Endothelial cell of umbilical vein (primary cell): ENCODE measurements at regions not wholly inside any gene's neighbourhood (a gene's known extent, or its start where the extent isn't known, plus 50 kb on each side); places are given as distances from the start of the nearest gene placed in this dataset.

Source experiments
- EZH2 ChIP-seq: IDR thresholded peaks from 2 replicates; pipeline ENCODE4 v1.6.1; 2012; ENCODE audit warnings: borderline replicate concordance, low read depth, mild to moderate bottlenecking, moderate library complexity, low read length, inconsistent platforms; ENCODE audit not compliant: severe bottlenecking
- FOS ChIP-seq: IDR thresholded peaks from 2 replicates; pipeline ENCODE4 v1.6.1; 2011; ENCODE audit warnings: mild to moderate bottlenecking, low read length, moderate library complexity, borderline replicate concordance; ENCODE audit not compliant: insufficient read depth
- MYC ChIP-seq: IDR thresholded peaks from one replicate; pipeline ENCODE4 v1.6.1; 2011; ENCODE audit warnings: mild to moderate bottlenecking, low read depth, low read length
- POLR2A ChIP-seq: IDR thresholded peaks from 2 replicates; pipeline ENCODE4 v1.6.1; 2012; ENCODE audit warnings: low read depth, mild to moderate bottlenecking, control low read depth, low read length
- POLR2AphosphoS5 ChIP-seq: IDR thresholded peaks from 2 replicates; pipeline ENCODE4 v1.6.1; 2012; ENCODE audit warnings: low read depth, mild to moderate bottlenecking, control low read depth, low read length, moderate library complexity; ENCODE audit not compliant: insufficient read depth
- TF ChIP-seq, protein P1 (sequence below), 2 donors: IDR thresholded peaks; 1 replicate in 1 of 2; 2 replicates in 1 of 2; pipeline ENCODE4 v1.5.1; 2011; ENCODE audit warnings: low read length in 2 of 2, mild to moderate bottlenecking in 2 of 2, moderate library complexity in 2 of 2, control low read depth in 1 of 2, inconsistent platforms in 1 of 2, low read depth in 1 of 2; ENCODE audit not compliant: insufficient read depth in 1 of 2; ENCODE audit errors: extremely low read depth in 1 of 2
- TF ChIP-seq, protein P2 (sequence below): IDR thresholded peaks from 2 replicates; pipeline ENCODE4 v1.6.1; 2011; ENCODE audit not compliant: insufficient read depth, insufficient read length

DNA sequence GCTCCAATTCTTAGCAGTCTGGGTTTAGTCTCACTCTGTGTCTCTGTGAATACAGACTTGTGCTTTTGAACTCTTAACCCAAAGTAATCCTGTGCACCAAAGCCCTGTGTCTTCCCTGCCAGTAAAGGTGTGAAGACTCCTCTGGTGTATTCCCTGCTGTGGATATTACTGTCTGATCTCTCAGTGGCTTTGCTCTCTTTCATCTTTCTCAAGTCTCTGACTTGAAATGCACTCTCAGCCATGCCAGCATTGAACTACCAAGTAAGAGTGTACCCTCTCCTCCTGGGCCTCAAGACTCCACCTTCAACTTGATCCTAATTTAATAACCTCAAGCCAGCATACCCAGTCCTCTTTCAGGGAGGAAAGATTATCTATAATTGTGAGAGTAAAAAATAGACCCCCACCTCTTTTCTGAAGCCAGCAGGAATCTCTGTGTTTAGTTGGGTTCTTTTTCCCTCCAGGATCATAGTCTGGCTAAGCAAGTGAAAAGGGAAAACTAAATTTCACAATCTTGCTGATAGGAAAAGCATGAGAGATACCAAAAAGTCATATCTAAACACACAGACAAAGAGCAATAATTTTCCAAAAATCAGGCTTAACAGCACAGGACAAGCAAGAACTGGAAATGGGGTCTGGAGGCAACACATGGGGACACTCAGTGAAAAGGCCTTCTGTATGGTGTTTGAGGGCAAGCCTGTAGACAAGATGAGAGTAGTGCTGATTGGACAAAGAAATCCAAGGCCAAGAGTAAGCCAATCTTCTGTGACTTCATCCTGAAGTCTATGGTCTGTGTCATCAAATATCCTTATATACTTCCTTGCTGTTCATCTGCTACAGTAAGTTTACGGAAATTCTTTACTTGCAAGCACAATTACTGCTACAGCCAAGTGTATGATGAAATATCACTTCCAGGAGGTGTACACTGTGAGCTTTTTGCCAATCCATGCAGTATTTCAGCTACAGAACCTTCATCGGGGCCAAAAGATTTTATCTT is 296.1 kb upstream of the TGFBR2 start:
- TF ChIP-seq POLR2A (no peak), MYC (no peak), EZH2 (no peak), FOS (no peak), POLR2AphosphoS5 (no peak)
- TF ChIP-seq, protein P1, sequence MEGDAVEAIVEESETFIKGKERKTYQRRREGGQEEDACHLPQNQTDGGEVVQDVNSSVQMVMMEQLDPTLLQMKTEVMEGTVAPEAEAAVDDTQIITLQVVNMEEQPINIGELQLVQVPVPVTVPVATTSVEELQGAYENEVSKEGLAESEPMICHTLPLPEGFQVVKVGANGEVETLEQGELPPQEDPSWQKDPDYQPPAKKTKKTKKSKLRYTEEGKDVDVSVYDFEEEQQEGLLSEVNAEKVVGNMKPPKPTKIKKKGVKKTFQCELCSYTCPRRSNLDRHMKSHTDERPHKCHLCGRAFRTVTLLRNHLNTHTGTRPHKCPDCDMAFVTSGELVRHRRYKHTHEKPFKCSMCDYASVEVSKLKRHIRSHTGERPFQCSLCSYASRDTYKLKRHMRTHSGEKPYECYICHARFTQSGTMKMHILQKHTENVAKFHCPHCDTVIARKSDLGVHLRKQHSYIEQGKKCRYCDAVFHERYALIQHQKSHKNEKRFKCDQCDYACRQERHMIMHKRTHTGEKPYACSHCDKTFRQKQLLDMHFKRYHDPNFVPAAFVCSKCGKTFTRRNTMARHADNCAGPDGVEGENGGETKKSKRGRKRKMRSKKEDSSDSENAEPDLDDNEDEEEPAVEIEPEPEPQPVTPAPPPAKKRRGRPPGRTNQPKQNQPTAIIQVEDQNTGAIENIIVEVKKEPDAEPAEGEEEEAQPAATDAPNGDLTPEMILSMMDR (IDR thresholded peaks at IDR 0.05; ENCODE audit: extremely low read depth in 1 of 2, insufficient read depth in 1 of 2, low read depth in 1 of 2, low read length in 2 of 2) = no peak
- TF ChIP-seq, protein P2, sequence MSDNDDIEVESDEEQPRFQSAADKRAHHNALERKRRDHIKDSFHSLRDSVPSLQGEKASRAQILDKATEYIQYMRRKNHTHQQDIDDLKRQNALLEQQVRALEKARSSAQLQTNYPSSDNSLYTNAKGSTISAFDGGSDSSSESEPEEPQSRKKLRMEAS = no peak
